ENCODE measurements at regions not wholly inside any gene's neighbourhood (a gene's known extent, or its start where the extent isn't known, plus 50 kb on each side); places are given as distances from the start of the nearest gene placed in this dataset.

DNA sequence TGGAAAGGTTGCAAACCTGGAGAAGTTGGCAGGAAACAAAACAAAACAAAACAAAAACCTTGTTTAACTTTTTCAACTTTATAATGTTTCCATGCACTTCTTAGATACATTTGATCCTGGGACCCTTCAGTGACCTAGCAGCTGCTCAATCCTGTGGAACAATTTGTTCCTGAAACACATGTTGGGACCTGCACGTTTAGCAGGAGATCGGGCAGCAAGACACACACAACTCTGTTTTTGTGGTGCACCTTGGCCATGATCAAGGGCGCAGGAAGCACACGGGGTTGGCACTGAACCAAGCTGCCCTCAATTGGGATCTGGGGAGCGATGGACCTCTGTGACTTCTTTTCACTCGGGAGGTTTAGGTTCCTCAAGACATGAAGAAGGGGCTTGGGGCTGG lies 268.7 kb downstream of the LOXHD1 start:
- FAIRE-seq (no peak), DNase-seq (ENCODE audit: low read depth) (peak; percentile 61)
- Histone ChIP-seq H3K36me3 (ENCODE audit: control insufficient read depth, insufficient read depth, low read length) (no peaks in the 10 kb centered on the region), H3K4me3 (ENCODE audit: low read depth, low read length) (no peak overlapping the region), H3K27me3 (ENCODE audit: control insufficient read depth, insufficient read depth, low read length) (no peaks in the 10 kb centered on the region)
- TF ChIP-seq, protein P1, sequence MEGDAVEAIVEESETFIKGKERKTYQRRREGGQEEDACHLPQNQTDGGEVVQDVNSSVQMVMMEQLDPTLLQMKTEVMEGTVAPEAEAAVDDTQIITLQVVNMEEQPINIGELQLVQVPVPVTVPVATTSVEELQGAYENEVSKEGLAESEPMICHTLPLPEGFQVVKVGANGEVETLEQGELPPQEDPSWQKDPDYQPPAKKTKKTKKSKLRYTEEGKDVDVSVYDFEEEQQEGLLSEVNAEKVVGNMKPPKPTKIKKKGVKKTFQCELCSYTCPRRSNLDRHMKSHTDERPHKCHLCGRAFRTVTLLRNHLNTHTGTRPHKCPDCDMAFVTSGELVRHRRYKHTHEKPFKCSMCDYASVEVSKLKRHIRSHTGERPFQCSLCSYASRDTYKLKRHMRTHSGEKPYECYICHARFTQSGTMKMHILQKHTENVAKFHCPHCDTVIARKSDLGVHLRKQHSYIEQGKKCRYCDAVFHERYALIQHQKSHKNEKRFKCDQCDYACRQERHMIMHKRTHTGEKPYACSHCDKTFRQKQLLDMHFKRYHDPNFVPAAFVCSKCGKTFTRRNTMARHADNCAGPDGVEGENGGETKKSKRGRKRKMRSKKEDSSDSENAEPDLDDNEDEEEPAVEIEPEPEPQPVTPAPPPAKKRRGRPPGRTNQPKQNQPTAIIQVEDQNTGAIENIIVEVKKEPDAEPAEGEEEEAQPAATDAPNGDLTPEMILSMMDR (IDR thresholded peaks at IDR 0.05; ENCODE audit: insufficient read depth, low read length, severe bottlenecking), result no peak

DNA sequence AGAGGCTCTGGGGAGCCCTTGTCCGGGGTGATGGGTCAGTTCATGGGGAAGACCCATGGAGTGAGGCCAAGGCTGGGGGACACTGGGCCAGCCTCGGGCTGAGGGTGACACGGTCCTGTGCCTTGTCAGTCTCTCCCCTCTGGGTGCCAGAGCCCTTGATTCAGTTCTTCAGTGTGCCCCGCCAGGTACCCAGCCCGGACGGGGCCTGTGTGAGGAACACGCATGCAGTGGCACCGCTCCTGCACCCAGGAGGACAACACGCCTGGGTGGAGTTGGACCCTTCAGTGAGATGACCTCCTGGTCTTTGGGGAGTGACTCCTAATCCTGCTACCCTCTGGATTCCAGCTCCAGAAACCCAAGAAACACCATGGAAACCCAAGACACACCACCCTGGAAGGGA lies 264.4 kb downstream of the LOXHD1 start:
- no peak overlapping the region for H3K4me3 ChIP-seq (ENCODE audit: low read depth, low read length)
- H3K27me3 ChIP-seq (ENCODE audit: control insufficient read depth, insufficient read depth, low read length), result no peaks in the 10 kb centered on the region
- FAIRE-seq, result no peak

GRCh38 chr18:46393230-46393629 lies 263.8 kb downstream of the LOXHD1 start:
- no peaks in the 10 kb centered on the region for H3K36me3 ChIP-seq (ENCODE audit: control insufficient read depth, insufficient read depth, low read length)
- FAIRE-seq (no peak), DNase-seq (ENCODE audit: low read depth) (no peak)
- H3K27me3 ChIP-seq (ENCODE audit: control insufficient read depth, insufficient read depth, low read length), result no peaks in the 10 kb centered on the region
- no peak overlapping the region for H3K4me3 ChIP-seq (ENCODE audit: low read depth, low read length)
- TF ChIP-seq, protein P1 (IDR thresholded peaks at IDR 0.05; ENCODE audit: insufficient read depth, low read length, severe bottlenecking), result peak; percentile 2

More for the DNA sequence above, 264.4 kb downstream of the LOXHD1 start:
- no peak for DNase-seq (ENCODE audit: low read depth)
- H3K36me3 ChIP-seq (ENCODE audit: control insufficient read depth, insufficient read depth, low read length), result no peaks in the 10 kb centered on the region
- TF ChIP-seq, protein P1 (IDR thresholded peaks at IDR 0.05; ENCODE audit: insufficient read depth, low read length, severe bottlenecking), result no peak

- Histone ChIP-seq H3K27me3 (ENCODE audit: control insufficient read depth, insufficient read depth, low read length) (no peaks in the 10 kb centered on the region), H3K36me3 (ENCODE audit: control insufficient read depth, insufficient read depth, low read length) (no peaks in the 10 kb centered on the region), H3K4me3 (ENCODE audit: low read depth, low read length) (no peak overlapping the region)
- FAIRE-seq, result no peak
- TF ChIP-seq, protein P1 (IDR thresholded peaks at IDR 0.05; ENCODE audit: insufficient read depth, low read length, severe bottlenecking), result no peak
- no peak for DNase-seq (ENCODE audit: low read depth)
Observed at GRCh38 chr18:46393961-46394360, 263.1 kb downstream of the LOXHD1 start.

GRCh38 chr18:46395795-46396194 lies 261.2 kb downstream of the LOXHD1 start:
- TF ChIP-seq, protein P1 (IDR thresholded peaks at IDR 0.05; ENCODE audit: insufficient read depth, low read length, severe bottlenecking), result no peak

DNA sequence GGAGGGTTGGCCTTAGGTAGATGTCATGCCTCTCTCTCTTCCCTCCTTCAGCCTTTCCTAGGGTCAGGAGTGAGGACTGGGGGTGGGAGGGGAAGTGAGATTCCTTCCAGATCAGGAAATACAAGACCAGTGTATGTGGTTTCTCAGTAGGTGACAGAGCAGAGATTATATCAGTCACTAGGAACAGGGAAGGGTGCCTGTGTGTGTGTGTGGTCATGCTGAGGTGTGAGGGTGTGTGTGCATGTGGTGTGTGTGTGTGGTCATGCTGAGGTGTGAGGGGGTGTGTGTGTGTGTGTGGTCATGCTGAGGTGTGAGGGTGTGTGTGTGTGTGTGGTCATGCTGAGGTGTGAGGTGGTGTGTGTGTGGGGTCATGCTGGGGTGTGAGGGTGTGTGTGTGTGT lies 259.8 kb downstream of the LOXHD1 start:
- H3K27me3 ChIP-seq (ENCODE audit: control insufficient read depth, insufficient read depth, low read length), result no peaks in the 10 kb centered on the region
- no peak overlapping the region for H3K4me3 ChIP-seq (ENCODE audit: low read depth, low read length)
- FAIRE-seq (no peak), DNase-seq (ENCODE audit: low read depth) (no peak)
- H3K36me3 ChIP-seq (ENCODE audit: control insufficient read depth, insufficient read depth, low read length), result no peaks in the 10 kb centered on the region
- TF ChIP-seq, protein P1 (IDR thresholded peaks at IDR 0.05; ENCODE audit: insufficient read depth, low read length, severe bottlenecking), result no peak

More at GRCh38 chr18:46395795-46396194, 261.2 kb downstream of the LOXHD1 start:
- DNase-seq (ENCODE audit: low read depth) (no peak), FAIRE-seq (peak; percentile 32)
- no peak overlapping the region for H3K4me3 ChIP-seq (ENCODE audit: low read depth, low read length)
- no peaks in the 10 kb centered on the region for H3K36me3 ChIP-seq (ENCODE audit: control insufficient read depth, insufficient read depth, low read length)
- no peaks in the 10 kb centered on the region for H3K27me3 ChIP-seq (ENCODE audit: control insufficient read depth, insufficient read depth, low read length)
